IgD-negative memory B cell (primary cell): ENCODE measurements at regions not wholly inside any gene's neighbourhood (a gene's known extent, or its start where the extent isn't known, plus 50 kb on each side); places are given as distances from the start of the nearest gene placed in this dataset.
A peak's percentile ranks its signal among the peaks of the same experiment; 100 is the strongest.
"Not testable (repeated sequence)": the region's sequence is repeated elsewhere in the genome, so short reads cannot be mapped to it uniquely, and the experiment has no call there.

Experiments
- H3K27ac Mint-ChIP-seq, 3 donors: one replicate each; pipeline ENCODE4 v1.8.0; 2020 to 2022; ENCODE audit warnings: mild to moderate bottlenecking in 3 of 3, mixed read lengths in 3 of 3, moderate library complexity in 1 of 3
- H3K27me3 Mint-ChIP-seq: one replicate; pipeline ENCODE4 v1.8.0; 2021; ENCODE audit warnings: mixed read lengths
- H3K36me3 Mint-ChIP-seq: one replicate; pipeline ENCODE4 v1.8.0; 2020; ENCODE audit warnings: mild to moderate bottlenecking, mixed read lengths
- H3K4me1 Mint-ChIP-seq, 3 donors: one replicate each; pipeline ENCODE4 v1.8.0; 2020 to 2022; ENCODE audit warnings: mixed read lengths in 3 of 3, mild to moderate bottlenecking in 1 of 3
- H3K4me3 Mint-ChIP-seq, 4 donors: one replicate each; pipeline ENCODE4 v1.8.0; 2020 to 2022; ENCODE audit warnings: mild to moderate bottlenecking in 4 of 4, mixed read lengths in 4 of 4, moderate library complexity in 3 of 4
- H3K9me3 Mint-ChIP-seq, 3 donors: one replicate each; pipeline ENCODE4 v1.8.0; 2020 to 2021; ENCODE audit warnings: mixed read lengths in 3 of 3, mild to moderate bottlenecking in 1 of 3

GRCh38 chr1:220431554-220432239 lies 96.2 kb upstream of the MARK1 start:
- H3K4me3 Mint-ChIP-seq: no peak overlapping the region
- no peaks in the 10 kb centered on the region for H3K4me1 Mint-ChIP-seq
- H3K36me3 Mint-ChIP-seq: no peaks in the 10 kb centered on the region
- peak overlapping the region in 1 of 3 donors; percentile 58 for H3K27ac Mint-ChIP-seq
- H3K9me3 Mint-ChIP-seq: no peaks in the 10 kb centered on the region
- H3K27me3 Mint-ChIP-seq: no peaks in the 10 kb centered on the region

- Mint-ChIP-seq H3K27me3 (no peaks in the 10 kb centered on the region), H3K9me3 (no peaks in the 10 kb centered on the region), H3K27ac (no peak overlapping the region), H3K4me1 (no peaks in the 10 kb centered on the region), H3K4me3 (no peak overlapping the region), H3K36me3 (no peaks in the 10 kb centered on the region)
Observed at GRCh38 chr1:220430586-220430985, 97.3 kb upstream of the MARK1 start.

GRCh38 chr1:220430059-220430458 lies 97.9 kb upstream of the MARK1 start:
- H3K9me3 Mint-ChIP-seq: no peaks in the 10 kb centered on the region
- no peak overlapping the region for H3K4me3 Mint-ChIP-seq

DNA sequence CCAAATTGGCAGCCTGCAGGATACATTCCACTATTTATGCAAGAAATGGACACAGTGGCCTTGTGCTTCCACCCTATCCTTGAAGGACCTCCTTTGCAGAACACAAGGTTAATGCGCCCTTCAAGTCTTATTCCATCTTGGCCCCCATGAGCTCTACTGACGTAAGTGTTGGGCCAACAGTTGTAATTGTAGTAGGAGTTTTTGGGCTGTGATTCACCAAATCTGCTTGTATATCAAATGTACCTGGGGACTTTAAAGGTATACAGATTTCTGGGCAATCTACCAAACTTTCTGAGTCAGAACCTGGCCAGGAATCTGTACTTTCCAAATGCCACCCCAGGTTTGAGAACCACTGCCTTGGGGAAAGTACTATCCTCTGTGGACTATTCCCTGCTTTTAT lies 100.9 kb upstream of the MARK1 start:
- no peaks in the 10 kb centered on the region for H3K36me3 Mint-ChIP-seq
- no peaks in the 10 kb centered on the region for H3K4me1 Mint-ChIP-seq
- no peak overlapping the region for H3K4me3 Mint-ChIP-seq
- H3K9me3 Mint-ChIP-seq: no peaks in the 10 kb centered on the region
- no peaks in the 10 kb centered on the region for H3K27me3 Mint-ChIP-seq
- no peak overlapping the region for H3K27ac Mint-ChIP-seq

More at GRCh38 chr1:220430059-220430458, 97.9 kb upstream of the MARK1 start:
- no peaks in the 10 kb centered on the region for H3K4me1 Mint-ChIP-seq
- H3K27me3 Mint-ChIP-seq: no peaks in the 10 kb centered on the region
- H3K36me3 Mint-ChIP-seq: no peaks in the 10 kb centered on the region
- no peak overlapping the region for H3K27ac Mint-ChIP-seq

DNA sequence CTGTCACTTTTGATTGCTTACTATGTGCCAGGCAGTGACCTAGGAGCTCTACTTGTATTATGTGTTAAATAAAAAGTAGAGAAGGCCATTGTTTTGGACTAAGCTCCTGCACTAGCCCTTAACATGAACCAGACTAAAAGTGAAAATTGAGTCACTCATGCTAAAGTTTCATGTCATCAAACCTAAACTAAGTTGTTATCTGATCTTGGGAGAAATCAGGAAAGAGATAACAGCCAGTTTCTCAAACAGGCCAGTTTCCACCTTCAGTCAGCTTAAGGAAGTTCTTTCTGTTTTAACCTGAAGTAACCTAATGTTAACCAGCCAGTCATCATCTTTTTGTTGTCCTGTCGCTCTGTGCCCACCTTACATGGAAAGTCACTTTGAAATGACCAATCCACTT lies 102.1 kb upstream of the MARK1 start:
- Mint-ChIP-seq H3K27me3 (peaks cover 2% of the 10 kb centered on the region), H3K36me3 (no peaks in the 10 kb centered on the region), H3K9me3 (no peaks in the 10 kb centered on the region), H3K4me1 (no peaks in the 10 kb centered on the region), H3K27ac (no peak overlapping the region), H3K4me3 (no peak overlapping the region)

DNA sequence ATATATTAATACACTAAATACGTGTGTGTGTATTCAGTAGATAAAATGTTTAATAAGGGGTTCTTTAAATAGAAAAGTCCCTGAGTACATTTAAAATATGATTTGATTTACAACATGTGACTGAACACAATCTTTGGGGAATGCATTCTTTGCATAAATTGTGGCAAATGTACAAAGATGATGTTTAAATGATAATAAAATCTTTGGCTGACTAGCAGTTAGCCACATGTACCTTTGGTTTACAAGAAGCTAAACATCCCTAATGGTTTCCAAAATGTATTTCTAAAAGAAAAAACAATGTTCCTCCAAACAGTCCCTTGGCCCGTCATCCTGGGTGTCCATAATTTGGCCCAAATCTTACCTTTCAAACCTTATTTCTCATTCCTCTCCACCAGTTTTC lies 106.4 kb upstream of the MARK1 start:
- Mint-ChIP-seq H3K27me3 (peaks cover 2% of the 10 kb centered on the region), H3K36me3 (no peaks in the 10 kb centered on the region), H3K4me1 (no peaks in the 10 kb centered on the region), H3K9me3 (no peaks in the 10 kb centered on the region), H3K4me3 (no peak overlapping the region), H3K27ac (no peak overlapping the region)

DNA sequence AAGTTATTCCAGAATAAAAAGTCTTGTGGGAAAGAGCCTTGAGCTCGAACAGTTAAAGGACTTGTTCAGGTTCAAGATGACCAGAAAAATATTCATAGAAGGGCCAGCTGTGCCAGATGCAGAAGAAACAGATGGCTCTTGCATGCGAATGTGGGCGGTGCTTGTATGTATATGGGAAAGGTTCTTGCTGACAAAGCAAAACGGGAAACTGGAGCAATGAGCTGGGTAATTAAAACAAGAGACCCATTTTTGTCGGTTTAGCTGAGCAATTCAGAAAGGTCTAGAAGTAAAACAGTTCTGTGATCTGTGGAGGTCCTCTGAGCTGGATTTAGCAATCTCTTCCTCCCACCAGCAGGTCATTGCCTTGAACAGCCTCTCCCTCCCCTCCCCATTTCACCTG lies 107.2 kb upstream of the MARK1 start:
- Mint-ChIP-seq H3K27ac (no peak overlapping the region), H3K9me3 (no peaks in the 10 kb centered on the region), H3K4me3 (no peak overlapping the region), H3K4me1 (no peaks in the 10 kb centered on the region), H3K27me3 (peaks cover 2% of the 10 kb centered on the region), H3K36me3 (no peaks in the 10 kb centered on the region)

- H3K9me3 Mint-ChIP-seq, H3K4me3 Mint-ChIP-seq, H3K27ac Mint-ChIP-seq, H3K27me3 Mint-ChIP-seq, H3K36me3 Mint-ChIP-seq, H3K4me1 Mint-ChIP-seq: not testable (repeated sequence)
Observed at GRCh38 chr1:220412382-220412781, 115.6 kb upstream of the MARK1 start.

DNA sequence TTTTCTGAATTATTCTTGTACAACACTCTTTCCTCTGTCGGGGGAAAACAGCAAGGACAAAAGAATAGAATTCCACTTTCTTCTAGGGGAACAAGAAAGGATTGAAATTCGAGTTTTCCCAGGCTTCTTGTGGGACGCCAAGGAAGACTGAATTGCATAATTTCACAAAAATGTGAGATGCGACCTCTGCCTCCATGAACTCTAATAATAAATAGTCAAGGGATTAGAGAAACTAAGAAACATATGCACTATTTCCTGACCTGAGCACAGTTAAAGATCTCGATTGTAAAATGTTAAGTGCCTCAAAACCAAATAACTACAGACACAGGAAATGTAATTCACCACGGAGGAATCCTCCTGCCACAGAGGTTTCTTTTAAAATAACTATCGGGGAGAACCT lies 117.3 kb upstream of the MARK1 start:
- Mint-ChIP-seq H3K9me3 (no peaks in the 10 kb centered on the region), H3K27ac (no peak overlapping the region), H3K27me3 (peaks cover 7% of the 10 kb centered on the region), H3K4me1 (no peaks in the 10 kb centered on the region), H3K4me3 (no peak overlapping the region), H3K36me3 (no peaks in the 10 kb centered on the region)

DNA sequence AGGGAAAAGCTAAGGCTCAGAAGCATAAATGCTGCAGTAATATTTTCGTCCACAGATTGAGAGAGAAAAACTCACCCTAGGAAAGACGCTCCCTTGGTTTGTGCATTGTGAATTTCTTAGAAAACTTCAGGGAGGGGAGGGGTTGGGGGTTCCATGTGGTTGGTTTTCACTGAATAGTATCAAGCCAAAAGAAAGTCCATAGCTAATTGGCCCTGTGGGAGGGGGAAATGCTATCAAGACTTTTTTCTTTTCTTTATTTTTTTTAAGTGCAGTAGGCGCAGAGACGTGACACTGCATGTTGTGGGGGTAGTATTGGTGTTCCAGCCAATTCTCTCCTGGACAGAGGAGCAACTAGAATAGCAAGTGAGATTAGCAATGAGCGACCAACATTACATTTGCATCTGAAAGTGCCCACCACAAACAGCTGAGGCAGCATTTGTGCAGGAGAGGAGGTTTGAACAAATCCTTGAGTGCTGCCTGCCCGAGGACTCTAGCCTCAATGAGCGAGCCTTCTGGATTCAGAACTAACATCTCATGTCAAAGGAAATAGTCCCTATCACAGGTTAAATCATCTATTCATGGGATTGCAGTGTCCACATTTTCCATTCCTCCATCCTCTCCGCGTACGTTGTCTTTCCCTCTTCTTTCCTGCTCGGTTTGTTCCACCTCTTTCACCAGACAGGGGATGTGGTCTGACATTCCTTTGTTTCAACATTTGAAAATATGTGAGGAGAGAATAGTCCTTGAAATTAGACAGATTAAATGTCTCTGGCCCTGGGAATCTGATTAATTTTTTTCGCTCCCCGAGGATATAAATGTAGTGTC lies 118.0 kb upstream of the MARK1 start:
- Mint-ChIP-seq H3K27me3 (peaks cover 7% of the 10 kb centered on the region), H3K9me3 (no peaks in the 10 kb centered on the region), H3K4me1 (no peaks in the 10 kb centered on the region), H3K27ac (no peak overlapping the region), H3K4me3 (no peak overlapping the region), H3K36me3 (no peaks in the 10 kb centered on the region)

DNA sequence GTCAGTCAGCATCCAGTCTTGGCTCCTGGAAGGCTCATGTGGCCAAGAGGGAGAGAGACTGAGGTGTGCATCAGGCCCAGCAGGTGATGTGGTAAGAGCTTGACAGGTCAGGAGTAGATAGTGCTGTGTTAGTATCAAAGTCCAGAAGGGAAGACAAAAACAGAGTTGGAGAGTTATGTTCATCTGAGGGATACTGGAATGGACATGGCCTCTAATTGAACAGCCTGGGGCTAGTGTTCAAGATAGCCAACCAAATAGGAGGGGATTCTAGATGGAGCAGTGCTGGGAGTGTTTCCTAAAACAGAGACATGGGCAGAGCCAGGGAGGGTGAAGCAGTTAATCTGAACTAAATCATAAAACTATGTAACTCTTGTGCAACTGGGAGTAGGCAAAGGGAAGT lies 120.7 kb upstream of the MARK1 start:
- Mint-ChIP-seq H3K9me3 (peaks cover 0 to 5% (median 0%) of the 10 kb centered on the region in 3 donors), H3K36me3 (peaks cover 1% of the 10 kb centered on the region), H3K4me1 (no peaks in the 10 kb centered on the region), H3K4me3 (no peak overlapping the region), H3K27me3 (peaks cover 14% of the 10 kb centered on the region), H3K27ac (no peak overlapping the region)

GRCh38 chr1:220398238-220398637 lies 126.0 kb upstream of the RAB3GAP2 start:
- Mint-ChIP-seq H3K4me3 (no peak overlapping the region), H3K27ac (no peak overlapping the region), H3K36me3 (no peaks in the 10 kb centered on the region), H3K4me1 (no peaks in the 10 kb centered on the region), H3K9me3 (peaks cover 0 to 7% (median 3%) of the 10 kb centered on the region in 3 donors), H3K27me3 (peaks cover 9% of the 10 kb centered on the region)

GRCh38 chr1:220391491-220391890 lies 119.2 kb upstream of the RAB3GAP2 start:
- H3K9me3 Mint-ChIP-seq: peaks cover 0 to 2% (median 0%) of the 10 kb centered on the region in 3 donors
- no peak overlapping the region for H3K27ac Mint-ChIP-seq
- no peak overlapping the region for H3K4me3 Mint-ChIP-seq
- H3K27me3 Mint-ChIP-seq: peaks cover 4% of the 10 kb centered on the region
- no peaks in the 10 kb centered on the region for H3K4me1 Mint-ChIP-seq
- no peaks in the 10 kb centered on the region for H3K36me3 Mint-ChIP-seq

GRCh38 chr1:220389634-220390033 lies 117.4 kb upstream of the RAB3GAP2 start:
- Mint-ChIP-seq H3K4me1 (no peaks in the 10 kb centered on the region), H3K4me3 (no peak overlapping the region), H3K27me3 (peaks cover 2% of the 10 kb centered on the region), H3K36me3 (no peaks in the 10 kb centered on the region), H3K9me3 (peaks cover 0 to 6% (median 4%) of the 10 kb centered on the region in 3 donors), H3K27ac (no peak overlapping the region)

GRCh38 chr1:220386494-220387195 lies 114.4 kb upstream of the RAB3GAP2 start:
- H3K27me3 Mint-ChIP-seq: peaks cover 2% of the 10 kb centered on the region
- H3K9me3 Mint-ChIP-seq: peaks cover 0 to 6% (median 2%) of the 10 kb centered on the region in 3 donors
- no peak overlapping the region for H3K4me3 Mint-ChIP-seq
- H3K27ac Mint-ChIP-seq: no peak overlapping the region
- no peaks in the 10 kb centered on the region for H3K36me3 Mint-ChIP-seq
- peaks cover 0 to 1% (median 0%) of the 10 kb centered on the region in 3 donors for H3K4me1 Mint-ChIP-seq
